Keratinocyte (primary cell): ENCODE measurements at regions not wholly inside any gene's neighbourhood (a gene's known extent, or its start where the extent isn't known, plus 50 kb on each side); places are given as distances from the start of the nearest gene placed in this dataset.

Experiments used
- DNase-seq: peaks from one replicate; pipeline ENCODE4 v3.0.0-alpha.2; 2011; ENCODE audit warnings: low read depth, missing footprints, low spot score
- FAIRE-seq: peaks from 2 replicates; lab custom pipeline; 2011; peaks lifted over from hg19 to GRCh38; lab: Jason Lieb, UNC
- H2AFZ ChIP-seq: 2 replicates; pipeline ENCODE4 v1.6.0; 2012; ENCODE audit warnings: low read length, control low read depth, inconsistent platforms; ENCODE audit not compliant: control insufficient read depth
- H3K27ac ChIP-seq: 2 replicates; pipeline ENCODE4 v1.5.1; 2011; ENCODE audit warnings: low read length; ENCODE audit not compliant: control insufficient read depth, insufficient read depth
- H3K27me3 ChIP-seq: 3 replicates; pipeline ENCODE4 v1.6.0; 2011; ENCODE audit warnings: low read length; ENCODE audit not compliant: control insufficient read depth, insufficient read depth; ENCODE audit errors: extremely low read depth
- H3K36me3 ChIP-seq, 2 experiments: 2 replicates in 1 of 2; 3 replicates in 1 of 2; pipeline ENCODE4 v1.5.1; 2011; ENCODE audit warnings: low read length in 2 of 2, mild to moderate bottlenecking in 1 of 2; ENCODE audit not compliant: control insufficient read depth in 2 of 2, insufficient read depth in 2 of 2; ENCODE audit errors: extremely low read depth in 1 of 2
- H3K4me1 ChIP-seq: 3 replicates; pipeline ENCODE4 v1.5.1; 2011; ENCODE audit warnings: low read length; ENCODE audit not compliant: control insufficient read depth, insufficient read depth; ENCODE audit errors: extremely low read depth
- H3K4me2 ChIP-seq: 3 replicates; pipeline ENCODE4 v1.6.0; 2011; ENCODE audit warnings: low read depth, low read length; ENCODE audit not compliant: control insufficient read depth, insufficient read depth; ENCODE audit errors: extremely low read depth
- H3K4me3 ChIP-seq, 3 experiments: fragments of 200-600 bp in 1 of 3; sonication (generic) in 1 of 3; 2 replicates in 2 of 3; 3 replicates in 1 of 3; pipeline ENCODE4 v1.5.1; 2011 to 2016; ENCODE audit warnings: low read length in 3 of 3, mild to moderate bottlenecking in 3 of 3, control low read depth in 2 of 3, inconsistent platforms in 1 of 3, low read depth in 1 of 3, mixed read lengths in 1 of 3, mixed run types in 1 of 3, moderate library complexity in 1 of 3; ENCODE audit not compliant: control insufficient read depth in 2 of 3, insufficient read depth in 2 of 3; ENCODE audit errors: extremely low read depth in 1 of 3
- H3K79me2 ChIP-seq: 2 replicates; pipeline ENCODE4 v1.6.0; 2012; ENCODE audit warnings: low read length; ENCODE audit not compliant: control insufficient read depth, insufficient read depth
- H3K9ac ChIP-seq: 3 replicates; pipeline ENCODE4 v1.6.0; 2011; ENCODE audit warnings: low read length; ENCODE audit not compliant: control insufficient read depth, insufficient read depth; ENCODE audit errors: extremely low read depth
- H3K9me1 ChIP-seq: 3 replicates; pipeline ENCODE4 v1.6.0; 2011; ENCODE audit warnings: low read length; ENCODE audit not compliant: control insufficient read depth, insufficient read depth; ENCODE audit errors: extremely low read depth
- H3K9me3 ChIP-seq: 2 replicates; pipeline ENCODE4 v1.5.1; 2012; ENCODE audit warnings: low read depth, low read length; ENCODE audit not compliant: control insufficient read depth
- H4K20me1 ChIP-seq: 3 replicates; pipeline ENCODE4 v1.6.0; 2011; ENCODE audit warnings: low read length; ENCODE audit not compliant: control insufficient read depth, insufficient read depth; ENCODE audit errors: extremely low read depth
- EZH2 ChIP-seq: IDR thresholded peaks from one replicate; pipeline ENCODE4 v1.6.1; 2012; ENCODE audit warnings: inconsistent platforms, mild to moderate bottlenecking, low read length, moderate library complexity
- dilution Hi-C: fragments of 300-500 bp; cut with MboI; formaldehyde crosslinking; loops from one replicate; pipeline ENCODE4 v1.7.0; 2020; ENCODE audit warnings: low sequenced_read_pairs; ENCODE audit not compliant: extremely low pct_ligation_motif_present
- TF ChIP-seq, protein P1 (sequence below), 3 experiments: IDR thresholded peaks in 1 of 3; conservative IDR thresholded peaks in 1 of 3; optimal IDR thresholded peaks in 1 of 3; 2 replicates in 2 of 3; 3 replicates in 1 of 3; pipeline versions ENCODE3 to v1.5.1; 2011; ENCODE audit warnings: low read length in 3 of 3, mild to moderate bottlenecking in 3 of 3, moderate library complexity in 2 of 3, control low read depth in 1 of 3, inconsistent platforms in 1 of 3; ENCODE audit not compliant: insufficient read depth in 2 of 3; ENCODE audit errors: extremely low read depth in 1 of 3

DNA sequence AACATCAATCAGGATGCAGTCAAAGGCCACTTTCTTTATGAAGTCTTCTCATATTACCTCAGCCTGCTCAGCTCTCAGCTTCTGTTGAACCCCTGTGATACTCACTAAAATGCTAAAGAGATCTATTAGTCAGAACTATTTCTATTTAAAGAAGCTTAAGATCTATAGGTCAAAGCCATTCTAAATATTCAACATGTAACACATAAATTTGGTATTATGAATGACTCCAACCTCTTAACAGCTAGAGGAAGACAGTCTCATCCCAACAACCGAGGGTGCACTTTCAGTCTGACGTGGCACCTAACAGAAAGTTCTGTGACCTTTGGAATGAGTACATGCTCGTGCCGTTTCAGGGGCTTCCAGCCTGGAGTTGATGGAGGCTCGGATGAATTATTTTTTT lies 301.5 kb upstream of the VLDLR start:
- no peak for FAIRE-seq

DNA sequence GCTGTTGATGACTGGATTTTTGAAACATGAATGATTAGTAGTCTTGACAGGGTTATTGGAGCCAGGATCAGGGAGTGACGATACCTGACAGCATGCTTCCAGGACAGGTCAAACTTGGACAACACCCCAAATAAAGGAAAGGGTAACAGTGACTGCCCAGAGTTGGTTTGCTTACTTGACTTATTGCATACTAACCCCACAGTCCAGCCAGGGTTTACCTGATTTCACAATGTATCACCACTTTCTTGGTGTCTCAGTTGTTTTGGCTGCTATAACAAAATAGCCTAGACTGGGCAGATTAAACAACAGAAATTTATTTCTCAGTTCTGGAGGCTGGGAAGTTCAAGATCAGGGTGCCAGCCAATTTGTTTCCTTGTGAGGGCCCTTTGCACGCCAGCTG lies 301.0 kb upstream of the VLDLR start:
- no peaks in the 10 kb centered on the region for H3K9me1 ChIP-seq
- no peaks in the 10 kb centered on the region for H3K36me3 ChIP-seq
- H3K79me2 ChIP-seq, result no peaks in the 10 kb centered on the region
- no peak for FAIRE-seq
- no peaks in the 10 kb centered on the region for H4K20me1 ChIP-seq
- no peak overlapping the region for H2AFZ ChIP-seq
- H3K4me3 ChIP-seq, result no peak overlapping the region
- no peak for TF ChIP-seq EZH2
- TF ChIP-seq, protein P1, sequence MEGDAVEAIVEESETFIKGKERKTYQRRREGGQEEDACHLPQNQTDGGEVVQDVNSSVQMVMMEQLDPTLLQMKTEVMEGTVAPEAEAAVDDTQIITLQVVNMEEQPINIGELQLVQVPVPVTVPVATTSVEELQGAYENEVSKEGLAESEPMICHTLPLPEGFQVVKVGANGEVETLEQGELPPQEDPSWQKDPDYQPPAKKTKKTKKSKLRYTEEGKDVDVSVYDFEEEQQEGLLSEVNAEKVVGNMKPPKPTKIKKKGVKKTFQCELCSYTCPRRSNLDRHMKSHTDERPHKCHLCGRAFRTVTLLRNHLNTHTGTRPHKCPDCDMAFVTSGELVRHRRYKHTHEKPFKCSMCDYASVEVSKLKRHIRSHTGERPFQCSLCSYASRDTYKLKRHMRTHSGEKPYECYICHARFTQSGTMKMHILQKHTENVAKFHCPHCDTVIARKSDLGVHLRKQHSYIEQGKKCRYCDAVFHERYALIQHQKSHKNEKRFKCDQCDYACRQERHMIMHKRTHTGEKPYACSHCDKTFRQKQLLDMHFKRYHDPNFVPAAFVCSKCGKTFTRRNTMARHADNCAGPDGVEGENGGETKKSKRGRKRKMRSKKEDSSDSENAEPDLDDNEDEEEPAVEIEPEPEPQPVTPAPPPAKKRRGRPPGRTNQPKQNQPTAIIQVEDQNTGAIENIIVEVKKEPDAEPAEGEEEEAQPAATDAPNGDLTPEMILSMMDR (optimal IDR thresholded peaks at IDR 0.05 in 1 of 3, IDR thresholded peaks at IDR 0.05 in 1 of 3, conservative IDR thresholded peaks at IDR 0.05 in 1 of 3; ENCODE audit: extremely low read depth in 1 of 3, insufficient read depth in 2 of 3, low read length in 3 of 3), result no peak
- dilution Hi-C loops, result no loop called here
- H3K4me1 ChIP-seq, result no peaks in the 10 kb centered on the region
- no peaks in the 10 kb centered on the region for H3K9me3 ChIP-seq
- no peak overlapping the region for H3K9ac ChIP-seq
- H3K4me2 ChIP-seq, result no peak overlapping the region
- no peaks in the 10 kb centered on the region for H3K27me3 ChIP-seq
- DNase-seq, result no peak
- H3K27ac ChIP-seq, result no peak overlapping the region

More for the DNA sequence above, 301.5 kb upstream of the VLDLR start:
- no peaks in the 10 kb centered on the region for H3K79me2 ChIP-seq
- H3K27ac ChIP-seq, result no peak overlapping the region
- no peaks in the 10 kb centered on the region for H3K9me1 ChIP-seq
- no peaks in the 10 kb centered on the region for H3K9me3 ChIP-seq
- no peak overlapping the region for H3K9ac ChIP-seq
- no peaks in the 10 kb centered on the region for H3K36me3 ChIP-seq
- H3K4me1 ChIP-seq, result no peaks in the 10 kb centered on the region
- DNase-seq, result no peak
- no peak overlapping the region for H2AFZ ChIP-seq
- H3K4me3 ChIP-seq, result no peak overlapping the region
- H4K20me1 ChIP-seq, result no peaks in the 10 kb centered on the region
- H3K27me3 ChIP-seq, result no peaks in the 10 kb centered on the region
- no peak overlapping the region for H3K4me2 ChIP-seq
- dilution Hi-C loops, result no loop called here
- TF ChIP-seq, protein P1 (optimal IDR thresholded peaks at IDR 0.05 in 1 of 3, IDR thresholded peaks at IDR 0.05 in 1 of 3, conservative IDR thresholded peaks at IDR 0.05 in 1 of 3; ENCODE audit: extremely low read depth in 1 of 3, insufficient read depth in 2 of 3, low read length in 3 of 3), result no peak
- no peak for TF ChIP-seq EZH2
